ENCODE measurements at regions not wholly inside any gene's neighbourhood (a gene's known extent, or its start where the extent isn't known, plus 50 kb on each side); places are given as distances from the start of the nearest gene placed in this dataset.

DNA sequence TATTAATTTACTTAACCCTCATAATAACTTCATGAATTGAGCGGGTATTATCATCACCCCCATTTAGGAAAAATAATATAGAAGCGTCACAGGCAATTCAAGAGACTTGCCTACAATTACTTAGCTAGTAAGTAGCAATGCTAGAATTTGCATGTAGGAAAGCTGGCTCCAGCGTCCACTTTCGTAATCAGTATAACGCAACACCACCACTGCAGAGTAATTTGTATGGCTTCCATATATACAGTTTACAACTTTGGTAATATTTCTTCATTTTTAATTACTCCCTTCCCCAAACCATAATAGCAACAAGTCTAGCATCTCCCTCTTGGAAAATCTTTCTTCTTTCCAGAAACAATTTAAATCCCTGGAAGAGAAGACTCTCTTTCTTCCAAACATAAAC, 89.9 kb upstream of the OR5AK2 start:
- TF ChIP-seq, protein P1, sequence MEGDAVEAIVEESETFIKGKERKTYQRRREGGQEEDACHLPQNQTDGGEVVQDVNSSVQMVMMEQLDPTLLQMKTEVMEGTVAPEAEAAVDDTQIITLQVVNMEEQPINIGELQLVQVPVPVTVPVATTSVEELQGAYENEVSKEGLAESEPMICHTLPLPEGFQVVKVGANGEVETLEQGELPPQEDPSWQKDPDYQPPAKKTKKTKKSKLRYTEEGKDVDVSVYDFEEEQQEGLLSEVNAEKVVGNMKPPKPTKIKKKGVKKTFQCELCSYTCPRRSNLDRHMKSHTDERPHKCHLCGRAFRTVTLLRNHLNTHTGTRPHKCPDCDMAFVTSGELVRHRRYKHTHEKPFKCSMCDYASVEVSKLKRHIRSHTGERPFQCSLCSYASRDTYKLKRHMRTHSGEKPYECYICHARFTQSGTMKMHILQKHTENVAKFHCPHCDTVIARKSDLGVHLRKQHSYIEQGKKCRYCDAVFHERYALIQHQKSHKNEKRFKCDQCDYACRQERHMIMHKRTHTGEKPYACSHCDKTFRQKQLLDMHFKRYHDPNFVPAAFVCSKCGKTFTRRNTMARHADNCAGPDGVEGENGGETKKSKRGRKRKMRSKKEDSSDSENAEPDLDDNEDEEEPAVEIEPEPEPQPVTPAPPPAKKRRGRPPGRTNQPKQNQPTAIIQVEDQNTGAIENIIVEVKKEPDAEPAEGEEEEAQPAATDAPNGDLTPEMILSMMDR (IDR thresholded peaks at IDR 0.05), result no peak
- no peak for TF ChIP-seq POLR2A (IDR thresholded peaks at IDR 0.05)
